ENCODE measurements at regions not wholly inside any gene's neighbourhood (a gene's known extent, or its start where the extent isn't known, plus 50 kb on each side); places are given as distances from the start of the nearest gene placed in this dataset.

DNA sequence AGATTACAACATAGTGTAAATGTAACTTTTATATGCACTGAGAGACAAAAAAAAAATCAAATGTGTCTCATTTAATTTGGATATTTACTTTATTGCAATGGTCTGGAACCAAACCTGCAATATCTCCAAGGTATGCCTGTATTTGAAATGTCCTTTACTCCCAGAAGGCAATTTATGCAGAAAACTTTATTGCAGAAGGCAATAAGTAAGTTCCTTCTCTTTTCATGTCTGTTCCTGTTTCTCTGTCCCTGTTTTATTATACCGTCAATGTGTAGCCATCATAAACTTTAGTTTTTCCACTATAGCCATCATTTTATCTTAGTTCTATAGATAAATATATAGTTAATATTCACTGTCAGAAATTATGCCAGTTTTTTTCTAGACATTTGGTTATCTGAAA is 513.1 kb upstream of the FAM98A start:
- no peaks in the 10 kb centered on the region for H4K20me1 ChIP-seq (ENCODE audit: insufficient read depth, low read length)
- TF ChIP-seq, protein P1, sequence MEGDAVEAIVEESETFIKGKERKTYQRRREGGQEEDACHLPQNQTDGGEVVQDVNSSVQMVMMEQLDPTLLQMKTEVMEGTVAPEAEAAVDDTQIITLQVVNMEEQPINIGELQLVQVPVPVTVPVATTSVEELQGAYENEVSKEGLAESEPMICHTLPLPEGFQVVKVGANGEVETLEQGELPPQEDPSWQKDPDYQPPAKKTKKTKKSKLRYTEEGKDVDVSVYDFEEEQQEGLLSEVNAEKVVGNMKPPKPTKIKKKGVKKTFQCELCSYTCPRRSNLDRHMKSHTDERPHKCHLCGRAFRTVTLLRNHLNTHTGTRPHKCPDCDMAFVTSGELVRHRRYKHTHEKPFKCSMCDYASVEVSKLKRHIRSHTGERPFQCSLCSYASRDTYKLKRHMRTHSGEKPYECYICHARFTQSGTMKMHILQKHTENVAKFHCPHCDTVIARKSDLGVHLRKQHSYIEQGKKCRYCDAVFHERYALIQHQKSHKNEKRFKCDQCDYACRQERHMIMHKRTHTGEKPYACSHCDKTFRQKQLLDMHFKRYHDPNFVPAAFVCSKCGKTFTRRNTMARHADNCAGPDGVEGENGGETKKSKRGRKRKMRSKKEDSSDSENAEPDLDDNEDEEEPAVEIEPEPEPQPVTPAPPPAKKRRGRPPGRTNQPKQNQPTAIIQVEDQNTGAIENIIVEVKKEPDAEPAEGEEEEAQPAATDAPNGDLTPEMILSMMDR (IDR thresholded peaks at IDR 0.05): no peak
- Mint-ChIP-seq H3K27me3 (ENCODE audit: low read depth in 3 of 3) (peaks cover 0 to 3% (median 2%) of the 10 kb centered on the region in 3 donors), H3K9me3 (peaks cover 0 to 5% (median 0%) of the 10 kb centered on the region in 7 donors), H3K4me3 (no peak overlapping the region), H3K27ac (no peak overlapping the region), H3K36me3 (no peaks in the 10 kb centered on the region), H3K4me1 (no peaks in the 10 kb centered on the region)
- H3K9me3 ChIP-seq (replicated peaks in 1 of 2; ENCODE audit: control insufficient read depth in 1 of 2, insufficient read depth in 1 of 2, low read length in 2 of 2): no peaks in the 10 kb centered on the region
- intact Hi-C loops (cut with micrococcal nuclease): no loop called here
- no peak for DNase-seq
- H2AFZ ChIP-seq (ENCODE audit: insufficient read depth, low read depth, low read length, poor library complexity, severe bottlenecking): no peak overlapping the region
- H3K4me3 ChIP-seq (replicated peaks in 1 of 3; ENCODE audit: low read depth in 2 of 3, low read length in 3 of 3): no peak overlapping the region
- no CpG with 5 or more reads among the region's 1 CpG for WGBS (ENCODE audit: insufficient coverage)
- no peak overlapping the region for H3K27ac ChIP-seq (ENCODE audit: low read depth in 1 of 2, low read length in 2 of 2)
- H3K27me3 ChIP-seq (ENCODE audit: control insufficient read depth in 2 of 2, insufficient read depth in 2 of 2, low read length in 2 of 2): no peaks in the 10 kb centered on the region
- no peaks in the 10 kb centered on the region for H3K79me2 ChIP-seq (ENCODE audit: insufficient read depth, low read length)
- H3K9ac ChIP-seq (ENCODE audit: insufficient read depth, low read length, poor library complexity, severe bottlenecking): no peak overlapping the region
- H3K4me2 ChIP-seq (replicated peaks; ENCODE audit: extremely low read depth, low read length, poor library complexity, severe bottlenecking): no peak overlapping the region
- H3K36me3 ChIP-seq (replicated peaks in 1 of 2; ENCODE audit: control insufficient read depth in 1 of 2, insufficient read depth in 2 of 2, low read length in 2 of 2): no peaks in the 10 kb centered on the region
- no peaks in the 10 kb centered on the region for H3K4me1 ChIP-seq (ENCODE audit: control insufficient read depth in 1 of 2, insufficient read depth in 2 of 2, low read length in 2 of 2)

DNA sequence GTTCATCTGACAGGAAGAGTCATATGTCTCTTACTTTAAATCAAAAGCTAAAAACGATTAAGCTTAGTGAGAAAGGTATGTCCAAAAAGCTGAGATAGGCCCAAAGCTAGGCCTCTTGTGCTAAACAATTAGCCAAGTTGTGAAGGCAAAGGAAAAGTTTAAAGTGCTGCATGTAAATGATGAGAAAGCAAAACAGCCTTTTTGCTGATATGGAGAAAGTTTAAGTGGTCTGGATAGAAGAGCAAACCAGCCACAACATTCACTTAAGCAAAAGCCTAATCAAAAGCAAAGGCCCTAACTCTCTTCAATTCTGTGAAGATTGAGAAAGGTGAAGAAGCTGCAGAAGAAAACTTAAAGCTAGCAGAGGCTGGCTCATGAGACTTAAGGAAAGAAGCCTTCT is 511.3 kb upstream of the FAM98A start:
- intact Hi-C loops (cut with micrococcal nuclease): no loop called here
- no CpG with 5 or more reads among the region's 1 CpG for WGBS (ENCODE audit: insufficient coverage)

More for the DNA sequence above, 511.3 kb upstream of the FAM98A start:
- Mint-ChIP-seq H3K27ac (no peak overlapping the region), H3K4me3 (no peak overlapping the region), H3K27me3 (ENCODE audit: low read depth in 3 of 3) (peaks cover 0 to 3% (median 2%) of the 10 kb centered on the region in 3 donors), H3K4me1 (no peaks in the 10 kb centered on the region), H3K36me3 (no peaks in the 10 kb centered on the region), H3K9me3 (peaks cover 0 to 2% (median 0%) of the 10 kb centered on the region in 7 donors)
- Histone ChIP-seq H2AFZ (ENCODE audit: insufficient read depth, low read depth, low read length, poor library complexity, severe bottlenecking) (no peak overlapping the region), H3K9me3 (replicated peaks in 1 of 2; ENCODE audit: control insufficient read depth in 1 of 2, insufficient read depth in 1 of 2, low read length in 2 of 2) (no peaks in the 10 kb centered on the region), H3K27me3 (ENCODE audit: control insufficient read depth in 2 of 2, insufficient read depth in 2 of 2, low read length in 2 of 2) (no peaks in the 10 kb centered on the region), H4K20me1 (ENCODE audit: insufficient read depth, low read length) (no peaks in the 10 kb centered on the region), H3K4me2 (replicated peaks; ENCODE audit: extremely low read depth, low read length, poor library complexity, severe bottlenecking) (no peak overlapping the region), H3K4me1 (ENCODE audit: control insufficient read depth in 1 of 2, insufficient read depth in 2 of 2, low read length in 2 of 2) (no peaks in the 10 kb centered on the region), H3K27ac (ENCODE audit: low read depth in 1 of 2, low read length in 2 of 2) (no peak overlapping the region), H3K36me3 (replicated peaks in 1 of 2; ENCODE audit: control insufficient read depth in 1 of 2, insufficient read depth in 2 of 2, low read length in 2 of 2) (no peaks in the 10 kb centered on the region), H3K9ac (ENCODE audit: insufficient read depth, low read length, poor library complexity, severe bottlenecking) (no peak overlapping the region), H3K79me2 (ENCODE audit: insufficient read depth, low read length) (no peaks in the 10 kb centered on the region), H3K4me3 (replicated peaks in 1 of 3; ENCODE audit: low read depth in 2 of 3, low read length in 3 of 3) (no peak overlapping the region)
- DNase-seq: no peak
- TF ChIP-seq, protein P1 (IDR thresholded peaks at IDR 0.05): no peak

All from CD14-positive monocyte (primary cell).